Fibroblast of villous mesenchyme (primary cell): ENCODE measurements at regions not wholly inside any gene's neighbourhood (a gene's known extent, or its start where the extent isn't known, plus 50 kb on each side); places are given as distances from the start of the nearest gene placed in this dataset.

Source experiments
- DNase-seq: peaks from one replicate; pipeline ENCODE4 v3.0.0-alpha.2; 2010; ENCODE audit warnings: low read depth
- H3K4me3 ChIP-seq: 2 replicates; pipeline ENCODE4 v1.5.1; 2011; ENCODE audit warnings: low read depth, mild to moderate bottlenecking, low read length
- TF ChIP-seq, protein P1 (sequence below): IDR thresholded peaks from 2 replicates; pipeline ENCODE4 v1.5.1; 2012; ENCODE audit warnings: low read depth, mild to moderate bottlenecking, low read length; ENCODE audit not compliant: insufficient read depth

DNA sequence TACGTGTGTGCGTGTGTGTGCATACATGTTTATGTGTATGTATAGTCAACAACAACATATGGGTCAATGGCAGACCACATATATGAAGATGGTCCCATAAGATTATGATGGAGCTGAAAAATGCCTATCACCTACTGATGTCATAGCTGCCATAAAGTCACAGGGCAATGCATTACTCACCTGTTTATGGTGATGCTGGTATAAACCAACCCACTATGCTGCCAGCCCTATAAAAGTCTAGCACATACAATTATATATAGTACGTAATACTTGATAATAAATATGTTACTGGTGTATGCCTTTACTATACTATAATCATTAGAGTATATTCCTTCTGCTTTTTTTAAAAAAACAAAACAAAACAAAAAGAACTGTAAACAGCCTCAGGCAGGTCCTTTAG is 148.4 kb upstream of the ARID1B start:
- no peak for DNase-seq
- TF ChIP-seq, protein P1, sequence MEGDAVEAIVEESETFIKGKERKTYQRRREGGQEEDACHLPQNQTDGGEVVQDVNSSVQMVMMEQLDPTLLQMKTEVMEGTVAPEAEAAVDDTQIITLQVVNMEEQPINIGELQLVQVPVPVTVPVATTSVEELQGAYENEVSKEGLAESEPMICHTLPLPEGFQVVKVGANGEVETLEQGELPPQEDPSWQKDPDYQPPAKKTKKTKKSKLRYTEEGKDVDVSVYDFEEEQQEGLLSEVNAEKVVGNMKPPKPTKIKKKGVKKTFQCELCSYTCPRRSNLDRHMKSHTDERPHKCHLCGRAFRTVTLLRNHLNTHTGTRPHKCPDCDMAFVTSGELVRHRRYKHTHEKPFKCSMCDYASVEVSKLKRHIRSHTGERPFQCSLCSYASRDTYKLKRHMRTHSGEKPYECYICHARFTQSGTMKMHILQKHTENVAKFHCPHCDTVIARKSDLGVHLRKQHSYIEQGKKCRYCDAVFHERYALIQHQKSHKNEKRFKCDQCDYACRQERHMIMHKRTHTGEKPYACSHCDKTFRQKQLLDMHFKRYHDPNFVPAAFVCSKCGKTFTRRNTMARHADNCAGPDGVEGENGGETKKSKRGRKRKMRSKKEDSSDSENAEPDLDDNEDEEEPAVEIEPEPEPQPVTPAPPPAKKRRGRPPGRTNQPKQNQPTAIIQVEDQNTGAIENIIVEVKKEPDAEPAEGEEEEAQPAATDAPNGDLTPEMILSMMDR: no peak
- H3K4me3 ChIP-seq: no peak overlapping the region

DNA sequence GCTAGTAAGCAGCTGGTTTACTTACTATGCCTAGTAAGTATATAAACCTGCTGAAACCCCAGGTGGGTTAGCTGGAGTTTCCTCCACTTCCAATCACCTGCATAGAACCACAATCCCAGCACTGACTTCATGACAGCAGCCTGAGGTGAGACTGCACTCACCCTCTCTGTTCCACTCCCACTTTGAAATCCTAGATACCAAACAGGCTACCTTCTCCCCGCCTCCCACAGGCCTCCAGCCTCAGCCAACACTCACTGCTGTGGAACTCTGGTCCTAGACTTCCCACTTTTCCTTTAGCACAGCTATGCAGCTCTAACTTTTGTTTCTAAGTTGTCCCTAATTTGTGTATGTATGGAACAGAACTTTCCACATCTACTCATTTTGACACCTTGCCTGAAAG is 149.7 kb upstream of the ARID1B start:
- DNase-seq: no peak

GRCh38 chr6:156622185-156622584 is 155.0 kb upstream of the ARID1B start:
- no peak for DNase-seq
- no peak overlapping the region for H3K4me3 ChIP-seq
- TF ChIP-seq, protein P1: no peak

More for the DNA sequence above, 149.7 kb upstream of the ARID1B start:
- H3K4me3 ChIP-seq: no peak overlapping the region
- TF ChIP-seq, protein P1: no peak

- no peak overlapping the region for H3K4me3 ChIP-seq
- TF ChIP-seq, protein P1: no peak
- no peak for DNase-seq
These were observed 156.8 kb upstream of the ARID1B start for GRCh38 chr6:156620331-156620730.

- DNase-seq: no peak
- H3K4me3 ChIP-seq: no peak overlapping the region
- TF ChIP-seq, protein P1: no peak
These were observed 158.5 kb upstream of the ARID1B start for GRCh38 chr6:156618600-156619205.

- no peak for DNase-seq
- TF ChIP-seq, protein P1: no peak
These were observed 159.2 kb upstream of the ARID1B start for GRCh38 chr6:156617941-156618340.

DNA sequence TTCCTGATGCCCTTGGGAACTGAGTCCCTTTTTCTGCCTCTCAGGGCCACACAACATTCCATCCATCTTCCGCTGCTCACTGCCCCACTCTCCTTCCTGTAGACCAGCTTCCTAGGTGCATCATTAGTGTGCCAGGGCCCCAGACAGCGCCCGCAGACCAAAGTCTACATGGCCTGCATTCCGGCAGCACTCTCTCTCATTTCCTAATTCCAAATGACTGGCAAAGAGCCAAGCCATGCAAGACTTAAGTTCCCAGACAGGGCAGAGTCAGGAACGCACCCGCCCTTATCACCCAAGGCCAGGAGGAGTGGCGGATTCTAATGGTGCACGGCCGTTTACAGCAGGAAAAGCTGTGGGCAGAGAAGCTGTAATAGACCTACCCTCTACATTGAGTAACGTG is 159.8 kb upstream of the ARID1B start:
- DNase-seq: peak; percentile 67
- TF ChIP-seq, protein P1: no peak
- no peak overlapping the region for H3K4me3 ChIP-seq

More at GRCh38 chr6:156617941-156618340, 159.2 kb upstream of the ARID1B start:
- H3K4me3 ChIP-seq: no peak overlapping the region
